CD1c-positive myeloid dendritic cell (primary cell): ENCODE measurements at regions not wholly inside any gene's neighbourhood (a gene's known extent, or its start where the extent isn't known, plus 50 kb on each side); places are given as distances from the start of the nearest gene placed in this dataset.
"Not testable (repeated sequence)": the region's sequence is repeated elsewhere in the genome, so short reads cannot be mapped to it uniquely, and the experiment has no call there.

Experiments
- DNase-seq: peaks from one replicate; pipeline ENCODE4 v3.0.0-alpha.2; 2016; ENCODE audit errors: extremely low spot score

- DNase-seq, result no peak
These were observed 81.4 kb downstream of the RERGL start for GRCh38 chr12:18008642-18009041.

GRCh38 chr12:17999174-17999801 lies 90.7 kb downstream of the RERGL start:
- no peak for DNase-seq

- DNase-seq, result peak; percentile 39
These were observed 97.9 kb downstream of the RERGL start for GRCh38 chr12:17992002-17992656.

- DNase-seq, result no peak
These were observed 107.4 kb downstream of the RERGL start for GRCh38 chr12:17982556-17982955.

GRCh38 chr12:17976202-17976601 lies 113.8 kb downstream of the RERGL start:
- DNase-seq, result no peak

- no peak for DNase-seq
These were observed 114.2 kb downstream of the RERGL start for GRCh38 chr12:17975763-17976162.

GRCh38 chr12:17975239-17975638 lies 114.8 kb downstream of the RERGL start:
- DNase-seq, result no peak

GRCh38 chr12:17971850-17972249 lies 118.1 kb downstream of the RERGL start:
- DNase-seq, result no peak

- DNase-seq, result no peak
These were observed 135.2 kb downstream of the RERGL start for GRCh38 chr12:17954788-17955187.

- no peak for DNase-seq
These were observed 139.1 kb downstream of the RERGL start for GRCh38 chr12:17950898-17951297.

- DNase-seq, result no peak
These were observed 140.3 kb downstream of the RERGL start for GRCh38 chr12:17949558-17950141.

- no peak for DNase-seq
These were observed 161.2 kb downstream of the RERGL start for GRCh38 chr12:17928708-17929366.

GRCh38 chr12:17918013-17918412 lies 172.0 kb downstream of the RERGL start:
- DNase-seq, result no peak

- no peak for DNase-seq
These were observed 205.4 kb downstream of the RERGL start for GRCh38 chr12:17884581-17884980.

- DNase-seq, result no peak
These were observed 211.3 kb downstream of the RERGL start for GRCh38 chr12:17878714-17879113.

GRCh38 chr12:17875230-17875629 lies 214.8 kb downstream of the RERGL start:
- no peak for DNase-seq

GRCh38 chr12:17866802-17867201 lies 223.2 kb downstream of the RERGL start:
- no peak for DNase-seq

- not testable (repeated sequence) for DNase-seq
These were observed 234.4 kb downstream of the RERGL start for GRCh38 chr12:17855548-17855947.

GRCh38 chr12:17853054-17853453 lies 236.9 kb downstream of the RERGL start:
- DNase-seq, result no peak

GRCh38 chr12:17841496-17841895 lies 248.5 kb downstream of the RERGL start:
- DNase-seq, result no peak

GRCh38 chr12:17829813-17830212 lies 260.2 kb downstream of the RERGL start:
- DNase-seq, result no peak

- DNase-seq, result no peak
These were observed 271.1 kb downstream of the RERGL start for GRCh38 chr12:17818931-17819330.

- DNase-seq, result no peak
These were observed 279.6 kb downstream of the RERGL start for GRCh38 chr12:17810399-17810798.
